HL-60 (cell line): ENCODE measurements at regions not wholly inside any gene's neighbourhood (a gene's known extent, or its start where the extent isn't known, plus 50 kb on each side); places are given as distances from the start of the nearest gene placed in this dataset.
"Not testable (repeated sequence)": the region's sequence is repeated elsewhere in the genome, so short reads cannot be mapped to it uniquely, and the experiment has no call there.

Experiments used
- DNase-seq, 2 experiments: peaks; one replicate each; pipeline ENCODE4 v3.0.0-alpha.2; 2010 to 2020; ENCODE audit warnings: low read depth in 1 of 2, low spot score in 1 of 2
- H3K27ac ChIP-seq: fragments of 250-450 bp; sonication (Bioruptor Pico); replicated peaks from 2 replicates; pipeline ENCODE4 v1.5.1; 2020; ENCODE audit warnings: mild to moderate bottlenecking, moderate library complexity
- H3K27me3 ChIP-seq: fragments of 250-450 bp; sonication (Bioruptor Pico); 2 replicates; pipeline ENCODE4 v1.5.1; 2021; ENCODE audit warnings: mild to moderate bottlenecking, moderate library complexity; ENCODE audit not compliant: insufficient read depth, poor library complexity, severe bottlenecking
- H3K4me3 ChIP-seq: replicated peaks from 2 replicates; pipeline ENCODE4 v1.5.1; 2011; ENCODE audit warnings: mild to moderate bottlenecking, control low read depth, low read length; ENCODE audit not compliant: insufficient read depth
- CTCF ChIP-seq: IDR thresholded peaks from one replicate; pipeline ENCODE4 v1.5.1; 2011; ENCODE audit warnings: low read length, control low read depth, inconsistent platforms; ENCODE audit not compliant: insufficient read depth
- GABPA ChIP-seq: IDR thresholded peaks from 2 replicates; pipeline ENCODE4 v1.6.1; 2012; ENCODE audit warnings: low read depth
- POLR2AphosphoS5 ChIP-seq: IDR thresholded peaks from 2 replicates; pipeline ENCODE4 v1.6.1; 2012; ENCODE audit warnings: low read depth
- SPI1 ChIP-seq: IDR thresholded peaks from 2 replicates; pipeline ENCODE4 v1.6.1; 2012; ENCODE audit warnings: low read depth, mild to moderate bottlenecking, borderline replicate concordance
- TF ChIP-seq, protein P1 (sequence below): IDR thresholded peaks from 2 replicates; pipeline ENCODE4 v1.6.1; 2012; ENCODE audit warnings: low read depth; ENCODE audit not compliant: insufficient replicate concordance

DNA sequence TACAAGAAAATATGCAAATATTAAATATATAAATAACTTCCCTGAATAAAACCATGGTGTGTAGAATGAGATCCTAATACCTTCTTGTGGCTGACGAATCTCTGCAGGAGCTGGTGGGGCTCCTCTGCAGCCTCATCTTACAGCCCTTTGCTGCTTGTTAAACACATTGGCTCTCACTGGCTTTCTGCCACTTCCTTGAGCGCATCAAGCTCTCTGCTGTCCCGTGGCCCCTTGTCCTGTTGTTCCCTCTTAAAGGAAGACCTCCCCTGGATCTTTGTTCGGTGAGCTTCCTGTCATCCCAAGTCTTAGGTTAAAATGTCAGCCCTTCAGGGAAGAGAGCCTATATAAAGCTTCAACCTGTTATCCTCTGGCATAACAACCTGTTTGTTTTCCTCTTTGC, 519.6 kb downstream of the DOK5 start:
- H3K27ac ChIP-seq = no peak overlapping the region
- no peak overlapping the region for H3K4me3 ChIP-seq
- no peaks in the 10 kb centered on the region for H3K27me3 ChIP-seq
- no peak for DNase-seq
- TF ChIP-seq GABPA (no peak), POLR2AphosphoS5 (no peak), CTCF (no peak), SPI1 (no peak)
- TF ChIP-seq, protein P1, sequence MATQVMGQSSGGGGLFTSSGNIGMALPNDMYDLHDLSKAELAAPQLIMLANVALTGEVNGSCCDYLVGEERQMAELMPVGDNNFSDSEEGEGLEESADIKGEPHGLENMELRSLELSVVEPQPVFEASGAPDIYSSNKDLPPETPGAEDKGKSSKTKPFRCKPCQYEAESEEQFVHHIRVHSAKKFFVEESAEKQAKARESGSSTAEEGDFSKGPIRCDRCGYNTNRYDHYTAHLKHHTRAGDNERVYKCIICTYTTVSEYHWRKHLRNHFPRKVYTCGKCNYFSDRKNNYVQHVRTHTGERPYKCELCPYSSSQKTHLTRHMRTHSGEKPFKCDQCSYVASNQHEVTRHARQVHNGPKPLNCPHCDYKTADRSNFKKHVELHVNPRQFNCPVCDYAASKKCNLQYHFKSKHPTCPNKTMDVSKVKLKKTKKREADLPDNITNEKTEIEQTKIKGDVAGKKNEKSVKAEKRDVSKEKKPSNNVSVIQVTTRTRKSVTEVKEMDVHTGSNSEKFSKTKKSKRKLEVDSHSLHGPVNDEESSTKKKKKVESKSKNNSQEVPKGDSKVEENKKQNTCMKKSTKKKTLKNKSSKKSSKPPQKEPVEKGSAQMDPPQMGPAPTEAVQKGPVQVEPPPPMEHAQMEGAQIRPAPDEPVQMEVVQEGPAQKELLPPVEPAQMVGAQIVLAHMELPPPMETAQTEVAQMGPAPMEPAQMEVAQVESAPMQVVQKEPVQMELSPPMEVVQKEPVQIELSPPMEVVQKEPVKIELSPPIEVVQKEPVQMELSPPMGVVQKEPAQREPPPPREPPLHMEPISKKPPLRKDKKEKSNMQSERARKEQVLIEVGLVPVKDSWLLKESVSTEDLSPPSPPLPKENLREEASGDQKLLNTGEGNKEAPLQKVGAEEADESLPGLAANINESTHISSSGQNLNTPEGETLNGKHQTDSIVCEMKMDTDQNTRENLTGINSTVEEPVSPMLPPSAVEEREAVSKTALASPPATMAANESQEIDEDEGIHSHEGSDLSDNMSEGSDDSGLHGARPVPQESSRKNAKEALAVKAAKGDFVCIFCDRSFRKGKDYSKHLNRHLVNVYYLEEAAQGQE = no peak

DNA sequence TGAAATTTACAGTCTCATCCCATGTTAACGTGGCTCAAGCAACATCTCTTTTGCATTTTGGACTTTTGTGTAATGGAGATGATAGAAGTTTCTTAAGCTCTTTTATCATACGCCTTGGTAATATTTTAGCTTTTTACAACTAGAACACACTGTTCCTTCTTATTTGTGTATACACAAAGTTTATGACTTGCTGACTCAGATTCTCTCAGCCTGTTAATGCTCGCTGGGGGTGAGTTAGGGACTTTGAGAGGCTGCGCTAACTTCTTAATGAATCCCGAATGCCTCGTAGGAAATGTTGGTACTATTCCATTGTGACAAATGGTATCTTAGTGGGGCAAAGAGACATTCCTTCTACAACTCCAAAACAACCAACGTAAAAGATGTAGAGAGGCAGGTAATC, 509.7 kb downstream of the DOK5 start:
- no peak overlapping the region for H3K27ac ChIP-seq
- H3K4me3 ChIP-seq = no peak overlapping the region
- no peaks in the 10 kb centered on the region for H3K27me3 ChIP-seq
- TF ChIP-seq GABPA (no peak), SPI1 (no peak), POLR2AphosphoS5 (no peak), CTCF (no peak)
- TF ChIP-seq, protein P1 = no peak
- no peak for DNase-seq

GRCh38 chr20:54984104-54984448, 508.7 kb downstream of the DOK5 start:
- DNase-seq = no peak
- H3K27me3 ChIP-seq = no peaks in the 10 kb centered on the region
- no peak overlapping the region for H3K4me3 ChIP-seq
- H3K27ac ChIP-seq = no peak overlapping the region
- TF ChIP-seq SPI1 = no peak
- no peak for TF ChIP-seq CTCF
- TF ChIP-seq, protein P1 = no peak
- no peak for TF ChIP-seq POLR2AphosphoS5
- no peak for TF ChIP-seq GABPA

DNA sequence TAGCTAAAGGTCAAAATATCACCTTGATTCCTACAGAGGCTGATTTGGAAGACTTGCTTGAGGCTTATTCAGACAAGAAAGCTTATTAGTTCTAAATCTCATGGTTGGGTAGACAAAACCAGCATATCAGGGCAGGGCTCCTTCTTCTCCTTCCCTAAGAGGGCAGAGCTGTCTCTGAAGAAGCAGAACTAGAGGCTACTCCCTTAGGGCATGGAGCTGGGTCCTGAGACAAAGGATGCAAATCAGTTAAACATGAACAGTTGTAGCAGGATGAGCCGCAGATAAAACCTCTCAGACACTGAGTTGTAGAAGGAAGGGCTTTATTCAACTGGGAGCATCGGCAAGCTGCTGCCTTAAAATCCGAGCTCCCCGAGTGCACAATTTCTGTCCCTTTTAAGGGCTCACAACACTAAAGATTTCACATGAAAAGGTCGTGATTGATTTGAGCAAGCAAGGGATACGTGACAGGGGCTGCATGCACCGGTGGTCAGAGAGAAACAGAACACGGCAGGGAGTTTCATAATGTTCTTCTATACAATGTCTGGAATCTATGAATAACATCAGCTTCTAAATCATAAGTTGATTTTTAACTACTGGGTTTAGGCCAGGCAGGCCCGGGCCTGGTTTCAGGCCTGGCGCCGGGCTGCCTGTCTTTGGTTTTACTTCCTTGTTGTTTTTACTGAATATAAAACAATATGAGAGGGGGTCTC, 508.2 kb downstream of the DOK5 start:
- H3K27me3 ChIP-seq, H3K4me3 ChIP-seq, H3K27ac ChIP-seq, DNase-seq: not testable (repeated sequence)
